Gastrocnemius medialis (tissue), 4 donors: ENCODE measurements at regions not wholly inside any gene's neighbourhood (a gene's known extent, or its start where the extent isn't known, plus 50 kb on each side); places are given as distances from the start of the nearest gene placed in this dataset.

ENCODE experiments used
- POLR2A ChIP-seq, 2 donors: fragments of 450-650 bp; IDR thresholded peaks; one replicate each; pipeline ENCODE4 v1.6.1; 2017; ENCODE audit warnings: antibody characterized with exemption in 2 of 2, mild to moderate bottlenecking in 2 of 2, moderate library complexity in 2 of 2
- TF ChIP-seq, protein P1 (sequence below), 5 experiments: fragments of 450-650 bp in 3 of 5; fragments of 200-600 bp in 2 of 5; sonication (generic) in 2 of 5; IDR thresholded peaks in 4 of 5; conservative IDR thresholded peaks in 1 of 5; 1 replicate in 4 of 5; 2 replicates in 1 of 5; pipeline ENCODE4 v1.5.1; 2016 to 2019; ENCODE audit warnings: antibody characterized with exemption in 5 of 5, mild to moderate bottlenecking in 3 of 5, moderate library complexity in 3 of 5

DNA sequence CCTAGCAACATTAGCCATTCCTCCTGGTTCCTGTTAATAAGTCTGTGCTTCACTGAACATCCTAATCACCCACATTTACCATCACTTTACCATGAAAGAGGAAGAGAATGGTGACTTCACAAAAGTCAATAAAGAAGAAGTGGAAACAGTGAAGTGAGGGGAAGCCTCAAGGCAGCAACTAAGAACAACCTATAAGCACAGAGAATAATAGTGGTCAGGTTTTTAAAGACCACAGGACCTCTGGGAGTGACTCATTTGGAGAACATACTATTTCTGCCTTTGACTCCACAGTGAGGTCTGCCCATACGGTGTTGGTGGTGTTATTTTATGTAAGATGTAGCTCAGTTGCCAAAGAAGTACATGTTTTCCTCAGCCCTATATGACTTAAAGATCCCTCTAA lies 86.0 kb upstream of the TET2 start:
- TF ChIP-seq, protein P1, sequence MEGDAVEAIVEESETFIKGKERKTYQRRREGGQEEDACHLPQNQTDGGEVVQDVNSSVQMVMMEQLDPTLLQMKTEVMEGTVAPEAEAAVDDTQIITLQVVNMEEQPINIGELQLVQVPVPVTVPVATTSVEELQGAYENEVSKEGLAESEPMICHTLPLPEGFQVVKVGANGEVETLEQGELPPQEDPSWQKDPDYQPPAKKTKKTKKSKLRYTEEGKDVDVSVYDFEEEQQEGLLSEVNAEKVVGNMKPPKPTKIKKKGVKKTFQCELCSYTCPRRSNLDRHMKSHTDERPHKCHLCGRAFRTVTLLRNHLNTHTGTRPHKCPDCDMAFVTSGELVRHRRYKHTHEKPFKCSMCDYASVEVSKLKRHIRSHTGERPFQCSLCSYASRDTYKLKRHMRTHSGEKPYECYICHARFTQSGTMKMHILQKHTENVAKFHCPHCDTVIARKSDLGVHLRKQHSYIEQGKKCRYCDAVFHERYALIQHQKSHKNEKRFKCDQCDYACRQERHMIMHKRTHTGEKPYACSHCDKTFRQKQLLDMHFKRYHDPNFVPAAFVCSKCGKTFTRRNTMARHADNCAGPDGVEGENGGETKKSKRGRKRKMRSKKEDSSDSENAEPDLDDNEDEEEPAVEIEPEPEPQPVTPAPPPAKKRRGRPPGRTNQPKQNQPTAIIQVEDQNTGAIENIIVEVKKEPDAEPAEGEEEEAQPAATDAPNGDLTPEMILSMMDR (IDR thresholded peaks at IDR 0.05 in 4 of 5, conservative IDR thresholded peaks at IDR 0.05 in 1 of 5), result no peak
- TF ChIP-seq POLR2A (IDR thresholded peaks at IDR 0.05), result no peak
